NB4 (cell line): ENCODE measurements at regions not wholly inside any gene's neighbourhood (a gene's known extent, or its start where the extent isn't known, plus 50 kb on each side); places are given as distances from the start of the nearest gene placed in this dataset.

Experiments used
- CTCF ChIP-seq: IDR thresholded peaks from one replicate; pipeline ENCODE4 v1.5.1; 2012; ENCODE audit warnings: low read depth, low read length
- MAX ChIP-seq: IDR thresholded peaks from 2 replicates; pipeline ENCODE4 v1.6.1; 2011; ENCODE audit warnings: low read depth, low read length
- MYC ChIP-seq: IDR thresholded peaks from 2 replicates; pipeline ENCODE4 v1.6.1; 2011; ENCODE audit warnings: low read depth, low read length
- POLR2A ChIP-seq: IDR thresholded peaks from 2 replicates; pipeline ENCODE4 v1.6.1; 2011; ENCODE audit warnings: mild to moderate bottlenecking; ENCODE audit not compliant: insufficient read length; ENCODE audit errors: extremely low read depth

DNA sequence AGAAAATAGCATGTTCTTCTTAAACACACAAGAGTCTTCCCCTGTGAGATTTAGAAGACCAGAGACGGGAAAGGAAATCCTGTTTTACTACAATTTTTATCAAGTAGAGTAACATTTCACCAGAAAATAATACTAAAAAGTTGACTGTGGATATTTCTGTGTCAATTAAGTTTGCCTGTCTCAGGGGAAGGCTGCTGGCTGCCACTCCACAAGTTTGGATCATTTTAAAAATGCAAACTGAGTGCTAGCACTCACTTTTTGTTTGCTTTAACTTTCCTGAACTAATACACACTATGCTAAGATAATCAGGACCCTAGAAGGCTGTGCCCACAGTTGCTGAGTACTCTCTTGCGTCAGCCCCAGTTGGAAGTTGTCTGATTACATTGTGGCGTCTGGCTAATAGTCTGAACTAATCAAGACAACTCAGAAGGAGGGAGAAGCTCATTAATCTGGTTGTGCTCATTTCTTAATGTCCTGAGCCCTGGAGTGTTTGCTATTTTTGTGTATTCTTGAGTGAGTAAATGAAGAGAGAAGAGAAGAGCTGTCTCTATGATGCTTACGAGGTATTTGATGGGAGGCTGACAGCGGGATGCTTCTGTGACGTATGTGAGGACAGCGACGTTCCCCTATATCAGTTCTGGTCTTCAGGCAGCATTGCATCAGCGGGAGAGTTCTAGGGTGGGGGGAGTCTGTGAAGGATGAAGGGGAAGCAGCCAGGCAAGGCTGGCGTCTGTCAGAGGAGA, 664.2 kb downstream of the QKI start:
- TF ChIP-seq CTCF (no peak), MYC (no peak), POLR2A (no peak), MAX (no peak)
